Nephron progenitor cell (in vitro differentiated cells): ENCODE measurements at regions not wholly inside any gene's neighbourhood (a gene's known extent, or its start where the extent isn't known, plus 50 kb on each side); places are given as distances from the start of the nearest gene placed in this dataset.

ENCODE experiments used
- DNase-seq: peaks from one replicate; pipeline ENCODE4 v3.0.0; 2021
- H3K27ac Mint-ChIP-seq: 2 replicates; pipeline ENCODE4 v1.8.0; 2021; ENCODE audit warnings: mild to moderate bottlenecking, moderate library complexity, mixed read lengths
- H3K27me3 Mint-ChIP-seq: 2 replicates; pipeline ENCODE4 v1.8.0; 2021; ENCODE audit warnings: mild to moderate bottlenecking, low read depth, mixed read lengths; ENCODE audit not compliant: poor library complexity
- H3K36me3 Mint-ChIP-seq: 2 replicates; pipeline ENCODE4 v1.8.0; 2021; ENCODE audit warnings: low read depth, mixed read lengths
- H3K4me1 Mint-ChIP-seq: 2 replicates; pipeline ENCODE4 v1.8.0; 2021; ENCODE audit warnings: mixed read lengths
- H3K4me3 Mint-ChIP-seq: 2 replicates; pipeline ENCODE4 v1.8.0; 2021; ENCODE audit warnings: mild to moderate bottlenecking, moderate library complexity, mixed read lengths
- H3K9me3 Mint-ChIP-seq: 2 replicates; pipeline ENCODE4 v1.8.0; 2021; ENCODE audit warnings: mild to moderate bottlenecking, moderate library complexity, mixed read lengths
- CTCF ChIP-seq: fragments of 200-600 bp; sonication (generic); IDR thresholded peaks from 2 replicates; pipeline ENCODE4 v1.5.0; 2021; ENCODE audit warnings: antibody characterized with exemption

- H3K27ac Mint-ChIP-seq = no peak overlapping the region
- H3K4me1 Mint-ChIP-seq = peaks cover 6% of the 10 kb centered on the region
- no peaks in the 10 kb centered on the region for H3K27me3 Mint-ChIP-seq
- peaks cover 18% of the 10 kb centered on the region for H3K36me3 Mint-ChIP-seq
- H3K4me3 Mint-ChIP-seq = no peak overlapping the region
- H3K9me3 Mint-ChIP-seq = peaks cover 56% of the 10 kb centered on the region
- DNase-seq = no peak
- no peak for TF ChIP-seq CTCF
Observed at GRCh38 chr11:109264128-109264527, 157.9 kb upstream of the C11orf87 start.

- Mint-ChIP-seq H3K4me3 (no peak overlapping the region), H3K36me3 (peaks cover 25% of the 10 kb centered on the region), H3K4me1 (peaks cover 6% of the 10 kb centered on the region), H3K27ac (no peak overlapping the region), H3K9me3 (peaks cover 54% of the 10 kb centered on the region), H3K27me3 (no peaks in the 10 kb centered on the region)
- no peak for DNase-seq
- no peak for TF ChIP-seq CTCF
Observed at GRCh38 chr11:109267293-109268095, 154.5 kb upstream of the C11orf87 start.

GRCh38 chr11:109275931-109276330 lies 146.1 kb upstream of the C11orf87 start:
- H3K4me1 Mint-ChIP-seq = peaks cover 23% of the 10 kb centered on the region
- peaks cover 60% of the 10 kb centered on the region for H3K9me3 Mint-ChIP-seq
- TF ChIP-seq CTCF = no peak

GRCh38 chr11:109285465-109285864 lies 136.5 kb upstream of the C11orf87 start:
- no peak overlapping the region for H3K4me3 Mint-ChIP-seq
- peaks cover 28% of the 10 kb centered on the region for H3K9me3 Mint-ChIP-seq
- H3K27me3 Mint-ChIP-seq = peaks cover 5% of the 10 kb centered on the region
- no peak for DNase-seq
- H3K4me1 Mint-ChIP-seq = no peaks in the 10 kb centered on the region
- no peak overlapping the region for H3K27ac Mint-ChIP-seq
- peaks cover 6% of the 10 kb centered on the region for H3K36me3 Mint-ChIP-seq
- TF ChIP-seq CTCF = no peak

More at GRCh38 chr11:109275931-109276330, 146.1 kb upstream of the C11orf87 start:
- Mint-ChIP-seq H3K4me3 (peak overlapping the region; percentile 35), H3K36me3 (peaks cover 39% of the 10 kb centered on the region), H3K27me3 (peaks cover 6% of the 10 kb centered on the region), H3K27ac (peak overlapping the region; percentile 95)
- DNase-seq = peak; percentile 20

- Mint-ChIP-seq H3K4me1 (no peaks in the 10 kb centered on the region), H3K4me3 (no peak overlapping the region), H3K27me3 (no peaks in the 10 kb centered on the region), H3K36me3 (no peaks in the 10 kb centered on the region), H3K27ac (no peak overlapping the region), H3K9me3 (no peaks in the 10 kb centered on the region)
- DNase-seq = no peak
- no peak for TF ChIP-seq CTCF
Observed at GRCh38 chr11:109291553-109291952, 130.4 kb upstream of the C11orf87 start.

GRCh38 chr11:109298865-109299264 lies 123.1 kb upstream of the C11orf87 start:
- Mint-ChIP-seq H3K36me3 (no peaks in the 10 kb centered on the region), H3K9me3 (no peaks in the 10 kb centered on the region), H3K4me1 (peaks cover 20% of the 10 kb centered on the region), H3K27me3 (no peaks in the 10 kb centered on the region), H3K4me3 (no peak overlapping the region), H3K27ac (peak overlapping the region; percentile 68)
- DNase-seq = no peak
- no peak for TF ChIP-seq CTCF
